UCSD-AML1 (cell line): ENCODE measurements at regions not wholly inside any gene's neighbourhood (a gene's known extent, or its start where the extent isn't known, plus 50 kb on each side); places are given as distances from the start of the nearest gene placed in this dataset.
"Not testable (repeated sequence)": the region's sequence is repeated elsewhere in the genome, so short reads cannot be mapped to it uniquely, and the experiment has no call there.

Experiments used
- DNase-seq: peaks from one replicate; lab custom pipeline; 2025; ENCODE audit not compliant: unreplicated experiment; lab: John Stamatoyannopoulos, UW

DNA sequence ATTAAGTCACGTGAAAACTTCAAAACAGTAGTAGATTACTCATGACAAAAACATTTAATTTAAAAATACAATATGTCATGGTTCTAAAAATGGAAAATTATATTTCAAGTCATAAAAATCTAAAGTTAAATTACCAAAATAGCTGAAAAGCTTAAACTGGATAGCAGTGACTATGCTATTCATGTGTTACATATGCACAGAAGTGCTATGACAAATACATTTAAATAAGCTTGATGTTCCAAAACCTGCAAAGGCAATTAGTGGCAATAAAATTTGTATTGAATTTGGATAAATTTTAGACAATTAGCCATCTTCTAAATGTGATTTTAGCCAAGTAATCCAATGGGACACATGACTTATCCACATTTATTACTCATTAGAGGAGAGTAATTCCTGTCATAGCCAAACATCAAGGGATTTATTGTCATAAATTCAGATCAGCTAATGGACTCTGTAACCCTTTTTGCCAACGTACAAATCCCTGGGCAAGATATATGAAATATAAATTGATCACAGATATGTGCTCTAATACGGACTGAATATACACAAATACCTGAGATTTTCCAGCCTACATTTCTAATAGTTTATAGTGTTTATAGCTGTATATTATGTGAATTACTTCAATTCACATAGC is 419.4 kb downstream of the ISL1 start:
- no peak for DNase-seq

DNA sequence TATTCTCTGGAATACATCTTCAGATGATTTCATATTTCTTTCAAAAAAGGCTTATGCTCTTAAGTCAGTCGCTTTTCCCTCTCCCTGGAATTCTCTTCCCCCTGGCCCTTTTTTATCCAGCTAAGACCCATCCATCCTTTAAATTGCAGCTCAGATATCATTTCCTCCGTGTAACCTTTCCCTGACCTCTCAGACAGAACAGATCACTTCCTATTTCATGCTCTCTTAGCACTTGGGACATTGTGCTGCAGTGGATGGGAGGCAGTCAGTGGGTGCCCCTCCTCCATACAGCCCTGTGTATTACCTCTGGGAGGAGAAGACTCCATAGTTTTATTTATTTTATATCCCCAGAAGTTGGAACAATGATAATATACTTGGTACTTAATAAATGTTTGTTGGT is 423.4 kb downstream of the ISL1 start:
- DNase-seq = no peak

DNA sequence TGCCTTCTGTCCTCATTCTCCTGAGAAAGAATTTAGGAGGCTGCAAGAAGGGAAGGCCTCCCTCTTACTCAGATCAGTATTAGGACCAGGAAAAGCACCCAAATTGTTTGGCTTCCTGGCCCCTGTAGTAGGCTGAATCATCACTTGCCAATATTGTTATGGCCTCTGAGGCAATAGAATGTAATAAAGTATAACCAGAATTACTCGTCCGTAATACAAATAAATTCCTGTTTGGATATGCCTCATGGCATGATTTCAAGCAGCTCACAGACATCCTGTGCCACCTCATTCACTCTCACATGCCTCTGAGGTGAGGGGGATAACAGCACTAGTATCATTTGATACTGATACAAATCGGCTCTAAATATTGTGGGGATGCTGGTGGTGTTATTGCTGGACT is 427.3 kb downstream of the ISL1 start:
- no peak for DNase-seq

DNA sequence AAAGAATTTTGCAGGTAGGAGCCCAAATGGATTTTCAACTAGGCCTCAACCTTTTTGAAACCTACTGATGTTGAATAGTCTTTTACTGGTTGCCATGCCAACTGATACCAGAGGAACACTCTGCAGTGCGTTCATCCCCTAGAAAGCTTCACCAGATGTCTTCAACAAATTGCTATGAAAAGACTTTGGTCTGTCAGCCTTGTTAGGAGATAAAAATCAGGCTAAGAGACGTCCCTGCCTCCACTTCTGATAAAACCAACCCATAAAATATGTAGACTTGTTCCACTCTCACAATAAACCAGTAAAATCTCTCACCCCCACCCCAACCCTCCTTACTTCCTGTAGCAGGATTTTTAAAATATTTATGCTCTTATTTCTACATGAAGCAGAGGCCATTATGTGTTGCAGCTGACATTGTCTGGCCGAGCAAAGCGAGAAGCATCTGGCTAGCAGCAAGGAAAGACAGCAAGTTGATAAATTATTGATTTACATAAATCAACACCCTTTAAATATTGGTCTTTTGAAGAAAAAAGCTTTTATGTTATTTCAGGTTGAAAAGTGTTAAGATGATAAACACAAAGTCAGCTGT is 428.7 kb downstream of the ISL1 start:
- no peak for DNase-seq

- not testable (repeated sequence) for DNase-seq
Measured at GRCh38 chr5:51814817-51815216, 431.6 kb downstream of the ISL1 start.

- no peak for DNase-seq
Measured at GRCh38 chr5:51816427-51816826, 433.2 kb downstream of the ISL1 start.

DNA sequence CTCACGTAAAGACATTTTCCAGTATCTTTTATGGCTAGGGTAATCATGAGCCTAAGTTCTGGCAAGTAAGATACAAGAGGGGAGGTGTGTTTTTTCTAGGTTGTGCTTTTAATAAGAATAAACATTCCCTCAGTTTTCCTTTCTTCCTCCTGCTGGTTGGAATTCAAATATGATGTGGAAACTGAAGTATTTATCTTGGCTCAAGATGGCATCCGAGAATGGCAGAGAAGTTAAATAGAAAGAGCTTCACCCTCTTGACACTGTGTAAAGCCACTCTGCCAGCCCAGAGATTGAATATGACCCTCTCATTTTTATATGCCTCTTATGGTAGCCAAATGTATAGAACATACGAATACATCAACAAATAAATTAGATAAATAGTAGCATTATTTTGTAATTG is 438.4 kb downstream of the ISL1 start:
- no peak for DNase-seq

GRCh38 chr5:51829230-51829629 is 446.0 kb downstream of the ISL1 start:
- no peak for DNase-seq

DNA sequence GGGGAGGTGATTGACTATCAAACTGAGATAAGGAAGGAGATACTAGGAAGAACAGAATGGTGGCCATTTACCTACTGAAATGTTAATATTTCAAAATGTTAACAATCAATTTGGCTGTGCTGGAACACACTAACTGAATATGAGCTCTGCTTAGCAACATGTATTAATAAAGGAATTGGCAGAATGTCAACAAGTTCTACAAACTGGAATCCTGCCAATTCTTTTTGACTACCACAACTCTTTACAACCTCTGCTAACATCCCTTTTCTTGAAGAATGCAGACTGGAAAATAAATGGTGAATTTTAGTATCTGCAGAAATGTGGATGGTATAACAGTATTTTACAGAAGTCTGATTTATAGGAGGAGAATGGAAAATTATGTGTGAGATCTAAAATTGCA is 446.4 kb downstream of the ISL1 start:
- no peak for DNase-seq

DNA sequence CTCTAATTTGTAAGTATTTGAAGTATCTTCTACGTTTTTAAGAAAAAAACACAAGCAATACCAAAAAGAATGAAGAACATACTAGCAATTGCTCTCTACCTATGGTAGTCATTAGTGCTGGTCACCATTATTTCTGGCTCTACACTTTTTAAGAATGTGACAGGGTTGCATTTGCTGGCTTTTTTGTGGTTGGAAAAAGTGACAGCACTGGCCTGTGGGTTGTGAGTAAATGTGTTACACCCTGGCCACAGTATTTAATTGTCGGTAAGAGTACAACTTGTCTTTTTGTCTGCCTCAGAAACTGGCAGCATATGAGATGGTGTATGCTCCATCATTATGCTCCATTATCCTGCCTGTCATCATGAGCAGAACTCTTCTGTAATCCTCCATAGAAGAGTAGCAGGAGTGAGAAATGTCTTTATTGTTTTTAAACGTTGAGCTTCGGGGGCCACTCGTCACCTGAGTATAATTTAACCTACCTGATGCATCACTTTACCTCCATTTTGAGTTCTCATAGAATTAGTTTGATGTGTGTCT is 449.8 kb downstream of the ISL1 start:
- DNase-seq = no peak

DNA sequence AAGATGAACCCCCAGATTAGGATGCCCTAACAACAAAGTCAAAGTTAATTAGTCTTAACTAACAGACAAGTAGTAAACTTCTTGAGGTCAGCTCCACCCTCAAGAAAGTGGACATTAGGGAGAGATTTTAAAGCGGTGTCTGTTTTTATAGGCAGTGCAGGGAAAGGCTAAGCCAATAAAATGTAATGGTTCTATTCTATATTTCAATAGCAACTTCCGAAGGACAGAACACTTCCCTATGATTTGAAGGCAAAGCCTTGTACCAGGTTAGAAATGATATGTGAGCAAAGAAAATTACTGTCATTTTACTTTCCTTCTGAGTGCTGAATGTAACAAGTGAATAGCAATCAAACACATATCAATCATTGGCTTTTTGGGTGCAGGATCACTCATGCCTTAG is 455.2 kb downstream of the ISL1 start:
- no peak for DNase-seq

DNA sequence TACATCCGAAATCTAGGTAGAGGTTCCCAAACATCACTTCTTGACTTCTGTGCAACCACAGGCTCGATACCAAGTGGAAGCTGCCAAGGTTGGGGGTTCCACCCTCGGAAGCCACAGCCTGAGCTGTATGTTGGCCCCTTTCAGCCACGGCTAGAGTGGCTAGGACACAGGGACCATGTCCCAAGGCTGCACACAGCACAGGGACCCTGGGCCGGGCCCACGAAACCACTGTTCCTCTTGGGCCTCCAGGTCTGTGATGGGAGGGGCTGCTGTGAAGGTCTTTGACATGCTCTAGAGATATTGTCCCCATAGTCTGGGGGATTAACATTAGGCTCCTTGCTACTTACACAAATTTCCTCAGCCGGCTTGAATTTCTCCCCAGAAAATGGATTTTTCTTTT is 460.6 kb downstream of the ISL1 start:
- no peak for DNase-seq

- no peak for DNase-seq
Measured at GRCh38 chr5:51846015-51846414, 462.8 kb downstream of the ISL1 start.

- DNase-seq = no peak
Measured at GRCh38 chr5:51859624-51860023, 476.4 kb downstream of the ISL1 start.

DNA sequence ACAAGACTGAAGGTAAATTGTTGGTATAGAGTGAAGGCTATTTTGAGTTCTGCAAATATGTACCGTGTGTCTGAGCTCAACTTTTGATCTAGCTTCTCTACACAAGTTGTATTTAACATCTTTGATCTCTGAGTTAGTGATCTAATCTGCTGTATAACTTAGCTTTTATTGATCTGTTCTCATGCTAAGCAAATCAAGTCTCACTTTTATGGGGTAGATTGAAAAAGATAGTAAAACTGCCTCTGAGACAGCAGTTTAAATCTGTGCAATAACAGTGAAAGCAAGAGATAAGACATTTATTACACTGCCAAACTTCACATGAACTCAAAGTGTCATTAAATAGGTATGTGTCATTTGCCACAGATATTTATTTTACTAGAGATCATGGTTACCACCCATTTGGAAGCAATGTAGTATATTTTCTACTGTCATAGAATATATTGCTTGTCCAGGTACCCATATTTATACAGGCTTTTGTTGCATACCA is 477.3 kb downstream of the ISL1 start:
- no peak for DNase-seq

DNA sequence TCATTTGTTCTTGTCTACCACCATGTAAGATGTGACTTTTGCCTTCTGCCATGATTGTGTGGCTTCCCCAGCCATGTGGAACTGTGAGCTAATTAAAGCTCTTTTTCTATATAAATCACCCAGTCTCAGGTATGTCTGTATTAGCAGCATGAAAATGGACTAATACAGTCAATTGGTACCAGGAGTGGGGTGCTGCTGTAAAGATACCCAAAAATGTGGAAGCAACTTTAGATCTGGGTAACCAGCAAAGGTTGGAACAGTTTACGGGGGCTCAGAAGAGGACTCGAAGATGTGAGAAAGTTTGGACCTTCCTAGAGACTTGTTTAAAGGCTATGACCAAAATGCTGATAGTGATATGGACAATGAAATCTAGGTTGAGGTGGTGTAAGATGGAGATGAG is 488.9 kb downstream of the ISL1 start:
- DNase-seq = no peak

- no peak for DNase-seq
Measured at GRCh38 chr5:51881901-51882300, 498.7 kb downstream of the ISL1 start.

- no peak for DNase-seq
Measured at GRCh38 chr5:51882647-51883046, 499.4 kb downstream of the ISL1 start.

DNA sequence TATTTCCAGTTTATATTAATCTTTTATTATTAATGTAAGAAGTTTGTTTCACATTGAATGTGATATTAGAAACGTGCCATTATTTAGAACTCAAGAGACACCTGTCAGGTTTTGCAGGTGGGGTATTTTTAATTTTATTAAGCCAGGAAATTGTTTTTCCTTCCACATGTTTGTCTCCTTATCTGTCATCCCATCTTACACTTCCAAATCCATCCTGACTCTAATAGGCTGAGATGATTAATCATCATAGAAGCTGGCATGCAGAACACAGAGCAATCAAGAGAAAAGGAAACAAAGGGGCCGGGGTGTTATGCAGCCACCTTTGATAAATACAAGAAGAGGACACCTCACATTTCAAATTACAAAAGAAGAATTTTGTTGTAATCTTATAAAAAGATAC is 506.5 kb downstream of the ISL1 start:
- DNase-seq = no peak

DNA sequence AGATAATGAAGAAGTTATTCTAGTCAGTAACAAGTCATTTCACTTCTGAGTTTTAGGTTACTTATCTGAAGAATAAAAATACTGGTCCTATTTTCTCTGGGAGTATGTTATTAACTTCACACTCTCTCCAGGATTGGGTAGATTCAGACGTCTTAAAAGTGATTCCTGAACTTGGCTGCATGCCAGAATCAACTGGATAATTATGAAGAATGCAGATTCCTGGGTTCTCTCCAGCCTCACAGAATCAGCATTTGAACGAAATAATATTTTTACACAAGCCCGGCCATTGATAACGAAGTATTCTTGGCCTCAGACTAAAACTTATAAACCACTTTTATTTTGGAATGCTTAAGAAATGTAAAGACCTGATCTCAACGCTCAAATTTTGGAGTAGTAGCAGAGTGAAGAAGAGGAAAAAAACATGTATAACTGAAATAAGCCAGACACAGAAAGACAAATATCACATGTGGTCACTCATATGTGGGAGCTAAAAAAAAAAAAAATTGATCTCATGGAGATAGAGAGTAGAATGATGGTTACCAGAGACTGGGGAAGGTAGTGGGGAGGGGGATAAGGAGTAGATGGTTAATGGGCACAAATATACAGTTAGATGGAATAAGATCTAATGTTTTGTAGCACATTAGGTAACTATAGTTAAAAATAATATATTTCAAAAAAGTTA is 507.3 kb downstream of the ISL1 start:
- DNase-seq = no peak

- no peak for DNase-seq
Measured at GRCh38 chr5:51892680-51893079, 509.4 kb downstream of the ISL1 start.

DNA sequence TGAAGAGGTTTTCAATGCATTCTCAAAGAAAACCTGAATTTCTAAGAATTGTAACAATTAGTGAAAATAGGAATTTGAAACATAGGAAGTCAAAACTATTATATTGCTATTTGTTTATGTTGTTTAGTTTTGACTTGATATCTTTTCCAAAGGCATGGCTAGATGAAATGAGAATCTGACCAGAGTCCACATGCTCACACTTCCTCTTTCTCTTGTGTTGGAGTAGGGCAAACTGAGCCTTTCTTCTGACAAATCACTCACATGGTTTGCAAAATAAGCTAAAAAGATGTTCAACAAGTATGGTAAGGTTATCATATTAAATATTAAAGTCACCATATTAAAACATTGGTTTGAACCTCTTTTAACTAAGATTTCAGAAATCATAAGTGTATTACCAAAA is 512.6 kb downstream of the ISL1 start:
- DNase-seq = no peak
